ENCODE measurements at regions not wholly inside any gene's neighbourhood (a gene's known extent, or its start where the extent isn't known, plus 50 kb on each side); places are given as distances from the start of the nearest gene placed in this dataset.

- DNase-seq, result no peak
Observed at GRCh38 chr20:52708137-52708536, 264.0 kb upstream of the TSHZ2 start.

- no peak for DNase-seq
Observed at GRCh38 chr20:52704553-52704952, 267.6 kb upstream of the TSHZ2 start.

- DNase-seq, result no peak
Observed at GRCh38 chr20:52688345-52688744, 283.8 kb upstream of the TSHZ2 start.

GRCh38 chr20:52684905-52685304 lies 287.3 kb upstream of the TSHZ2 start:
- DNase-seq, result no peak

- DNase-seq, result no peak
Observed at GRCh38 chr20:52684176-52684575, 288.0 kb upstream of the TSHZ2 start.

- no peak for DNase-seq
Observed at GRCh38 chr20:52683761-52684160, 288.4 kb upstream of the TSHZ2 start.

GRCh38 chr20:52682237-52682636 lies 289.9 kb upstream of the TSHZ2 start:
- DNase-seq, result no peak

GRCh38 chr20:52681288-52681687 lies 290.9 kb upstream of the TSHZ2 start:
- no peak for DNase-seq

- no peak for DNase-seq
Observed at GRCh38 chr20:52677216-52677615, 294.9 kb upstream of the TSHZ2 start.

GRCh38 chr20:52676283-52676995 lies 295.7 kb upstream of the TSHZ2 start:
- DNase-seq, result no peak

GRCh38 chr20:52675375-52675774 lies 296.8 kb upstream of the TSHZ2 start:
- DNase-seq, result no peak

GRCh38 chr20:52668626-52669025 lies 303.5 kb upstream of the TSHZ2 start:
- DNase-seq, result no peak

GRCh38 chr20:52667358-52667757 lies 304.8 kb upstream of the TSHZ2 start:
- no peak for DNase-seq

- no peak for DNase-seq
Observed at GRCh38 chr20:52665441-52665840, 306.7 kb upstream of the TSHZ2 start.

- DNase-seq, result no peak
Observed at GRCh38 chr20:52655395-52655794, 316.8 kb upstream of the TSHZ2 start.

GRCh38 chr20:52654567-52654966 lies 317.6 kb upstream of the TSHZ2 start:
- no peak for DNase-seq

- DNase-seq, result no peak
Observed at GRCh38 chr20:52652271-52652670, 319.9 kb upstream of the TSHZ2 start.

GRCh38 chr20:52649727-52650126 lies 322.4 kb upstream of the TSHZ2 start:
- no peak for DNase-seq

GRCh38 chr20:52645822-52646221 lies 326.3 kb upstream of the TSHZ2 start:
- DNase-seq, result no peak

GRCh38 chr20:52643034-52643433 lies 329.1 kb upstream of the TSHZ2 start:
- no peak for DNase-seq

GRCh38 chr20:52637201-52637600 lies 335.0 kb upstream of the TSHZ2 start:
- no peak for DNase-seq

- DNase-seq, result no peak
Observed at GRCh38 chr20:52631469-52631868, 340.7 kb upstream of the TSHZ2 start.

GRCh38 chr20:52630138-52630537 lies 342.0 kb upstream of the TSHZ2 start:
- no peak for DNase-seq

- DNase-seq, result no peak
Observed at GRCh38 chr20:52624281-52624680, 347.9 kb upstream of the TSHZ2 start.

GRCh38 chr20:52622081-52622480 lies 350.1 kb upstream of the TSHZ2 start:
- no peak for DNase-seq

Measured in GOT3 (cell line).